ENCODE measurements at regions not wholly inside any gene's neighbourhood (a gene's known extent, or its start where the extent isn't known, plus 50 kb on each side); places are given as distances from the start of the nearest gene placed in this dataset.

DNA sequence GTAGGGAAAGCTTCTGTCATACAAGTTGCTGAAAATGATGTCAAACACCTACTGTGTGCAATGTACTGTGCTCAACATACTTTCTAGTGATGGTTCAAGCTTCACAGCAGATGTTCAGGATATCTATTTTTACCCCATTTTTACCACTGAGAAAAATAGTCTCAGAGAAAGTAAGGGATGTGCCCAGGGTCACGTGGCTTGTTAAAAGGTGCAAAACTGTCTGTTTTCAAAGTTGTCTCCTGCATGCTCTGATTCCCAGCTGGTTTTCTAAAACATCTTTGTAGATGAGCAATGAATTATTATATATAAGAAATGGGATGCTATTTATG lies 145.5 kb upstream of the LHCGR start:
- TF ChIP-seq, protein P1, sequence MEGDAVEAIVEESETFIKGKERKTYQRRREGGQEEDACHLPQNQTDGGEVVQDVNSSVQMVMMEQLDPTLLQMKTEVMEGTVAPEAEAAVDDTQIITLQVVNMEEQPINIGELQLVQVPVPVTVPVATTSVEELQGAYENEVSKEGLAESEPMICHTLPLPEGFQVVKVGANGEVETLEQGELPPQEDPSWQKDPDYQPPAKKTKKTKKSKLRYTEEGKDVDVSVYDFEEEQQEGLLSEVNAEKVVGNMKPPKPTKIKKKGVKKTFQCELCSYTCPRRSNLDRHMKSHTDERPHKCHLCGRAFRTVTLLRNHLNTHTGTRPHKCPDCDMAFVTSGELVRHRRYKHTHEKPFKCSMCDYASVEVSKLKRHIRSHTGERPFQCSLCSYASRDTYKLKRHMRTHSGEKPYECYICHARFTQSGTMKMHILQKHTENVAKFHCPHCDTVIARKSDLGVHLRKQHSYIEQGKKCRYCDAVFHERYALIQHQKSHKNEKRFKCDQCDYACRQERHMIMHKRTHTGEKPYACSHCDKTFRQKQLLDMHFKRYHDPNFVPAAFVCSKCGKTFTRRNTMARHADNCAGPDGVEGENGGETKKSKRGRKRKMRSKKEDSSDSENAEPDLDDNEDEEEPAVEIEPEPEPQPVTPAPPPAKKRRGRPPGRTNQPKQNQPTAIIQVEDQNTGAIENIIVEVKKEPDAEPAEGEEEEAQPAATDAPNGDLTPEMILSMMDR (IDR thresholded peaks at IDR 0.05; ENCODE audit: low read depth, low read length): no peak
- no peak overlapping the region for H3K4me3 ChIP-seq (ENCODE audit: low read depth, low read length)
- no peaks in the 10 kb centered on the region for H3K36me3 ChIP-seq
- H3K27ac ChIP-seq: no peak overlapping the region
- H3K27me3 ChIP-seq (ENCODE audit: insufficient read depth, low read depth, severe bottlenecking): peaks cover 6% of the 10 kb centered on the region
- DNase-seq: no peak
- no peaks in the 10 kb centered on the region for H3K9me3 ChIP-seq (ENCODE audit: severe bottlenecking)

DNA sequence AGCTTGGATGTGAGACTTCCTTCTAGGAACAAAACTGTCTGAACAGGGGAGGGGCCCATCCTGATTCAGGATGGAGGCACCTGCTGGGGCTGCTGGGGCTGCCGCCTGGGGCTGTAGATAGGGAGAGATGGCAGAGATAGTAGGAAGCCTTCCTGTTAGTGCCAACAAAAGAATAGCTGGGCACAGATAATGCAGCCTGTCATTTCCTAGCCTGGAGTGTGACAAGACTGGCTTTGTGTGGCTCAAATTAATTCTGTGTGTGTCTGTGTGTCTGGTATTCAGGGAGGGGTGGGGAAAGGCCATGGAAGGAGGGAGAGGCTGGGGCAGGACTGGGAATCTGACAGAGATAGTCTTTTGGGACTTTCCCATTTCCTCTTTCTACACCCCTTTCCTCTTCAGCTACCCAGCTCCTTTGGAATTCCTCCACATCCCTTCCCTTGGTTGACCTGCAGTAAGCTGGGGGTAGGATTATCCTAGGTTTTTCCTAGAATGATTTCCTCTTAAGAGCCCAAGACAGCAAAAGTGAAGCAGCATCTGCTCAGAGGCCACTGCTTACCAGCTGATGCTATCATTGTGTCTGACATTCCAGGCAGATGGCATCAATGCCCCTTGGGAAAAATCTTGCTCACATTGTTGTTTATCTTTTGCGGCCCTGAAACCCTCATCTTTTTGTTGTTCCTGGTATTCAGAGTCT lies 144.9 kb upstream of the LHCGR start:
- H3K27ac ChIP-seq: no peak overlapping the region

DNA sequence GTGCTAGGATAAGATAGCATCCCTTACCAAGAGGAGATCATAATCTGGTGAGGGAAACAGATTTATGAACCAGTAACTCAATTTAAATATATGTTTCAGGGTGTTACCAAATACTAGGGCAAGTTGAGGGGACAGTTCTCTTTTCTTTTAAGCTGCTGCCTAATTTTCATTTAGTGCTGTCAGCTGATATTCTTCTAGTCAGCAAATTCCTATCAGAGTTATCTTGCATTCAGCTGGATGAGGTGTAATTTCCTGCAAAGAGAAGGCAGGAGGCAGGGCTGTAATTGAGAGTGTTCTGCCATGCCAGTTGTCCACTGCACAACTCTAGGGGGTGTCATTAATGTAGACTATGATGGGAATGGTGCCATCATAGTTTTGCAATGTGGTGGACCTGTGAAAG lies 141.3 kb upstream of the LHCGR start:
- no peak overlapping the region for H3K27ac ChIP-seq
- no peaks in the 10 kb centered on the region for H3K9me3 ChIP-seq (ENCODE audit: severe bottlenecking)
- TF ChIP-seq, protein P1 (IDR thresholded peaks at IDR 0.05; ENCODE audit: low read depth, low read length): no peak
- DNase-seq: no peak
- H3K4me3 ChIP-seq (ENCODE audit: low read depth, low read length): no peak overlapping the region
- H3K36me3 ChIP-seq: no peaks in the 10 kb centered on the region
- peaks cover 6% of the 10 kb centered on the region for H3K27me3 ChIP-seq (ENCODE audit: insufficient read depth, low read depth, severe bottlenecking)

More for the DNA sequence above, 144.9 kb upstream of the LHCGR start:
- Histone ChIP-seq H3K27me3 (ENCODE audit: insufficient read depth, low read depth, severe bottlenecking) (peaks cover 6% of the 10 kb centered on the region), H3K4me3 (ENCODE audit: low read depth, low read length) (no peak overlapping the region), H3K9me3 (ENCODE audit: severe bottlenecking) (no peaks in the 10 kb centered on the region), H3K36me3 (no peaks in the 10 kb centered on the region)
- peak; percentile 33 for DNase-seq
- TF ChIP-seq, protein P1 (IDR thresholded peaks at IDR 0.05; ENCODE audit: low read depth, low read length): no peak

DNA sequence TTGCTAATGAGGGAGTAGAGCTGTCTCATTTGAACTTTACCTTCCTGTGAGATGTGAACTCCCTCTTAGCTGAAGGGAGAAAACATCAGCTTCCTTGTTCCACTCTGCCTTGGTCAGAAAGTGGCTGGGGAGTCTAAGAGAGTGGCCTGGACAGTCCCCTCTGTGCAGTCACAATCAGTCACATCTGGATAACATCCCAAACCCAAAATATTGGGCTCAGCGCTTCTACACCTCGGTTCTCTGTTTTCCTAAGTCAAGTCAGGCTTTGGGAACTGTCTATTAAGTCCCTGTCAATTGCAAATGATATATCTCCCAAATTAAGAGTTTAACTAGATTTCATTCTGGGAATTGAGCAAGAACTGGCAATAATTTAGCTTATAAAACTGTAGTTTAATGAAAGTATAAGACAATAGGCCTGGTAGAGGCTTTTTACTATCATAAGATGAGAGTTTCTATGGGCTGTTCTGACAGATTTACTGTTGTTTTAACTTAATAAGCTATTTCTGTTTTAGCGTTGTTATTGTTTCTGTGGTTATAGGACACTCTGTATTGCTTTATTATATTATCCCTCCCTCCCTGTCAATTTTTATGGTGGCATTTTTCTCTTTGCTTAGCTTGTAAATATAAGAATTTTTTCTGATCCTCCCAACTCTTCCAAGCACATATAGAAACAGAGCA lies 135.1 kb upstream of the LHCGR start:
- H3K27ac ChIP-seq: no peak overlapping the region
- no peaks in the 10 kb centered on the region for H3K9me3 ChIP-seq (ENCODE audit: severe bottlenecking)

DNA sequence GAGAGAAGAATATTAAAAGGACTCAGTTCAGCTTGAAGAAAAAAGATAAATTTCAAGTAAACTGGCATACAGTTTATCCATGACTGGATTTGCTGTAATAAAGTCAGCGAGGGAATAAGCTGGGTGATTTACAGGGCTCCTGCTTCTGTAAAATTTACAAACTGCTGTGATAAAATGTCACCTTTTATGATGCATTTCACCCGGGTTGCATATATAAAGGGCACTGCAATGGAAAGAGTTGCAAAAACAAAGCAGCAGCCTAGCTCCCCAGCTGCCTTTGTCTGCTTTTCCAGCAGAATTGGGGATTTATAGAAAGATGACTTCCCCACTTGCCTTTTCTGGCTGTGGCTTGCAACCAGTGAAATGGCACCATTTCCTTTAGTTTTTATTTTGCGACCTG lies 132.5 kb upstream of the LHCGR start:
- Histone ChIP-seq H3K27me3 (ENCODE audit: insufficient read depth, low read depth, severe bottlenecking) (no peaks in the 10 kb centered on the region), H3K27ac (no peak overlapping the region), H3K36me3 (no peaks in the 10 kb centered on the region), H3K4me3 (ENCODE audit: low read depth, low read length) (no peak overlapping the region), H3K9me3 (ENCODE audit: severe bottlenecking) (no peaks in the 10 kb centered on the region)
- TF ChIP-seq, protein P1 (IDR thresholded peaks at IDR 0.05; ENCODE audit: low read depth, low read length): no peak
- no peak for DNase-seq

More for the DNA sequence above, 135.1 kb upstream of the LHCGR start:
- Histone ChIP-seq H3K4me3 (ENCODE audit: low read depth, low read length) (no peak overlapping the region), H3K36me3 (no peaks in the 10 kb centered on the region), H3K27me3 (ENCODE audit: insufficient read depth, low read depth, severe bottlenecking) (no peaks in the 10 kb centered on the region)
- TF ChIP-seq, protein P1 (IDR thresholded peaks at IDR 0.05; ENCODE audit: low read depth, low read length): no peak
- DNase-seq: no peak

Measured in WERI-Rb-1 (cell line).